ENCODE measurements at regions not wholly inside any gene's neighbourhood (a gene's known extent, or its start where the extent isn't known, plus 50 kb on each side); places are given as distances from the start of the nearest gene placed in this dataset.

DNA sequence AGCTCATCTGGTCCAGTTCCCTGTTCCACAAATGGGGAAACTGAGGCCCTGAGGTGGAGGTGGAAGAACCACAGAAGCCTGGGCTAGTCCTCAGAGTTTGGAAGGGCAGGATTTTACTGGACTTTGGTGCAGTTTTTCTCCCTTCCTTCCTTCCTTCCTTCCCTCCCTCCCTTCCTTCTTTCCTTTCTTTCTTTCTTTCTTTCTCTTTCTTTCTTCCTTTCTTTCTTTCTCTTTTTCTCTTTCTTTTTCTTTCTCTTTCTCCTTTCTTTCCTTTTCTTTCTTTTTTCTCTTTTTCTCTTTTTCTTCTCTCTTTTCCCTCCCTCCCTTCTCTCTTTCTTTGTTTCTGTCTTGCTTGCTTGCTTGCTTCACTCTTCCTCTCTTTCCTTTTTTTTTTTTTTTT, 95.7 kb upstream of the TBX3 start:
- Histone ChIP-seq H3K4me2 (no peak overlapping the region), H3K4me3 (no peak overlapping the region), H3K27ac (no peak overlapping the region), H3K4me1 (peaks cover 4% of the 10 kb centered on the region; the same call in 2 of the 3 replicates), H3K9me3 (no peaks in the 10 kb centered on the region)
- POLR2A ChIA-PET, result no interaction called here
- no peak for FAIRE-seq
- DNase-seq (ENCODE audit: low read depth in 1 of 2, low spot score in 1 of 2), result no peak
- CTCF ChIA-PET, result interaction anchor here (0.6 to 1.1 kb wide), 3 partner anchors 54 to 973 kb away, joined by 3 read pairs; no protein-coding TSS in a partner anchor
- no peak for ATAC-seq
- no peak for TF ChIP-seq EHMT2 (IDR thresholded peaks at IDR 0.05; ENCODE audit: low read depth)
- TF ChIP-seq NPAS2 (CRISPR knock-in tag; IDR thresholded peaks at IDR 0.05; ENCODE audit: borderline replicate concordance), result no peak

DNA sequence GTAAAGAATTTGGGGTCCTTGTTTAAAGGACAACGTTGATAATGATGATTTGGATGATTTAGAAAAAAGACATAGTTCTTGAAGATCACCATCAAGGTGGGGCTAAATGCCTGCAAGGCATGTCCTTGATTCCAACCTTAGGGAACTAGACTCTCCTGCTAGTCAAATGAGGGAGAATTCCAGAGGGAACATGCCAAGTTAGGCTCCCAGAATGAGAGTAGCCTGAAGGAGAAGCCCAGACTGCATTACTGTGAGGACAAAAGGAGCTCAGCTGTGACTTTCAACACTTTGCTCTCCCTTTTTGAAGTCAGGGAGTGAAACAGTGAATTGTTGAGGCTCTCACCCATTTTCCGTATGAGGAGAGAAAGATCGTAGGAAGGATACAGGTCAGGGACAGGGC, 95.2 kb upstream of the TBX3 start:
- H3K4me2 ChIP-seq, result no peak overlapping the region
- ATAC-seq (peak in 1 of 2 experiments; percentile 41; a peak in 2 of 6 replicates), FAIRE-seq (no peak), DNase-seq (ENCODE audit: low read depth in 1 of 2, low spot score in 1 of 2) (no peak)
- ChIA-PET POLR2A (no interaction called here), CTCF (interaction anchor here (1.1 to 1.4 kb wide), 2 partner anchors 10 to 974 kb away, joined by 3 to 4 read pairs; no protein-coding TSS in a partner anchor)
- H3K4me3 ChIP-seq, result no peak overlapping the region
- WGBS (ENCODE audit: missing lambda C conversion rate), result 63% methylated on average over 3 of the region's 3 CpGs
- no peak overlapping the region for H3K27ac ChIP-seq
- no peaks in the 10 kb centered on the region for H3K9me3 ChIP-seq
- H3K4me1 ChIP-seq, result peaks cover 9% of the 10 kb centered on the region; the same call in 2 of the 3 replicates
- no peak for TF ChIP-seq FOSB (CRISPR knock-in tag; IDR thresholded peaks at IDR 0.05)
- TF ChIP-seq TP53 (CRISPR knock-in tag; IDR thresholded peaks at IDR 0.05), result no peak
- TF ChIP-seq, protein P1, sequence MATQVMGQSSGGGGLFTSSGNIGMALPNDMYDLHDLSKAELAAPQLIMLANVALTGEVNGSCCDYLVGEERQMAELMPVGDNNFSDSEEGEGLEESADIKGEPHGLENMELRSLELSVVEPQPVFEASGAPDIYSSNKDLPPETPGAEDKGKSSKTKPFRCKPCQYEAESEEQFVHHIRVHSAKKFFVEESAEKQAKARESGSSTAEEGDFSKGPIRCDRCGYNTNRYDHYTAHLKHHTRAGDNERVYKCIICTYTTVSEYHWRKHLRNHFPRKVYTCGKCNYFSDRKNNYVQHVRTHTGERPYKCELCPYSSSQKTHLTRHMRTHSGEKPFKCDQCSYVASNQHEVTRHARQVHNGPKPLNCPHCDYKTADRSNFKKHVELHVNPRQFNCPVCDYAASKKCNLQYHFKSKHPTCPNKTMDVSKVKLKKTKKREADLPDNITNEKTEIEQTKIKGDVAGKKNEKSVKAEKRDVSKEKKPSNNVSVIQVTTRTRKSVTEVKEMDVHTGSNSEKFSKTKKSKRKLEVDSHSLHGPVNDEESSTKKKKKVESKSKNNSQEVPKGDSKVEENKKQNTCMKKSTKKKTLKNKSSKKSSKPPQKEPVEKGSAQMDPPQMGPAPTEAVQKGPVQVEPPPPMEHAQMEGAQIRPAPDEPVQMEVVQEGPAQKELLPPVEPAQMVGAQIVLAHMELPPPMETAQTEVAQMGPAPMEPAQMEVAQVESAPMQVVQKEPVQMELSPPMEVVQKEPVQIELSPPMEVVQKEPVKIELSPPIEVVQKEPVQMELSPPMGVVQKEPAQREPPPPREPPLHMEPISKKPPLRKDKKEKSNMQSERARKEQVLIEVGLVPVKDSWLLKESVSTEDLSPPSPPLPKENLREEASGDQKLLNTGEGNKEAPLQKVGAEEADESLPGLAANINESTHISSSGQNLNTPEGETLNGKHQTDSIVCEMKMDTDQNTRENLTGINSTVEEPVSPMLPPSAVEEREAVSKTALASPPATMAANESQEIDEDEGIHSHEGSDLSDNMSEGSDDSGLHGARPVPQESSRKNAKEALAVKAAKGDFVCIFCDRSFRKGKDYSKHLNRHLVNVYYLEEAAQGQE (IDR thresholded peaks at IDR 0.05), result no peak
- TF ChIP-seq, protein P2, sequence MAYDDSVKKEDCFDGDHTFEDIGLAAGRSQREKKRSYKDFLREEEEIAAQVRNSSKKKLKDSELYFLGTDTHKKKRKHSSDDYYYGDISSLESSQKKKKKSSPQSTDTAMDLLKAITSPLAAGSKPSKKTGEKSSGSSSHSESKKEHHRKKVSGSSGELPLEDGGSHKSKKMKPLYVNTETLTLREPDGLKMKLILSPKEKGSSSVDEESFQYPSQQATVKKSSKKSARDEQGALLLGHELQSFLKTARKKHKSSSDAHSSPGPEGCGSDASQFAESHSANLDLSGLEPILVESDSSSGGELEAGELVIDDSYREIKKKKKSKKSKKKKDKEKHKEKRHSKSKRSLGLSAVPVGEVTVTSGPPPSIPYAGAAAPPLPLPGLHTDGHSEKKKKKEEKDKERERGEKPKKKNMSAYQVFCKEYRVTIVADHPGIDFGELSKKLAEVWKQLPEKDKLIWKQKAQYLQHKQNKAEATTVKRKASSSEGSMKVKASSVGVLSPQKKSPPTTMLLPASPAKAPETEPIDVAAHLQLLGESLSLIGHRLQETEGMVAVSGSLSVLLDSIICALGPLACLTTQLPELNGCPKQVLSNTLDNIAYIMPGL (CRISPR knock-in tag; IDR thresholded peaks at IDR 0.05; ENCODE audit: borderline replicate concordance), result no peak
- TF ChIP-seq, protein P3, sequence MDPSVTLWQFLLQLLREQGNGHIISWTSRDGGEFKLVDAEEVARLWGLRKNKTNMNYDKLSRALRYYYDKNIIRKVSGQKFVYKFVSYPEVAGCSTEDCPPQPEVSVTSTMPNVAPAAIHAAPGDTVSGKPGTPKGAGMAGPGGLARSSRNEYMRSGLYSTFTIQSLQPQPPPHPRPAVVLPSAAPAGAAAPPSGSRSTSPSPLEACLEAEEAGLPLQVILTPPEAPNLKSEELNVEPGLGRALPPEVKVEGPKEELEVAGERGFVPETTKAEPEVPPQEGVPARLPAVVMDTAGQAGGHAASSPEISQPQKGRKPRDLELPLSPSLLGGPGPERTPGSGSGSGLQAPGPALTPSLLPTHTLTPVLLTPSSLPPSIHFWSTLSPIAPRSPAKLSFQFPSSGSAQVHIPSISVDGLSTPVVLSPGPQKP (IDR thresholded peaks at IDR 0.05; ENCODE audit: low read depth, low read length), result no peak
- no peak for TF ChIP-seq KDM5A (IDR thresholded peaks at IDR 0.05)
- TF ChIP-seq HOXB5 (CRISPR knock-in tag; IDR thresholded peaks at IDR 0.05), result no peak

GRCh38 chr12:114776731-114777442, 92.9 kb upstream of the TBX3 start:
- Histone ChIP-seq H3K4me3 (no peak overlapping the region), H3K9me3 (no peaks in the 10 kb centered on the region), H3K4me2 (no peak overlapping the region), H3K4me1 (peaks cover 10% of the 10 kb centered on the region; the same call in 2 of the 3 replicates), H3K27ac (no peak overlapping the region)
- WGBS (ENCODE audit: missing lambda C conversion rate), result 39% methylated on average over 15 of the region's 15 CpGs
- ATAC-seq, result no peak
- no peak for DNase-seq (ENCODE audit: low read depth in 1 of 2, low spot score in 1 of 2)
- ChIA-PET POLR2A (no interaction called here), CTCF (interaction anchor here (0.9 kb wide), 1 partner anchor 757 kb away, joined by 3 read pairs; no protein-coding TSS in a partner anchor)
- FAIRE-seq, result no peak
- TF ChIP-seq HOXA7 (CRISPR knock-in tag; IDR thresholded peaks at IDR 0.05) (no peak), ATOH8 (CRISPR knock-in tag; IDR thresholded peaks at IDR 0.05; ENCODE audit: low read depth) (no peak), CHD4 (IDR thresholded peaks at IDR 0.05; ENCODE audit: borderline replicate concordance) (no peak), TP53 (CRISPR knock-in tag; IDR thresholded peaks at IDR 0.05) (no peak), CBX2 (IDR thresholded peaks at IDR 0.05; ENCODE audit: borderline replicate concordance, low read depth) (no peak), MAZ (IDR thresholded peaks at IDR 0.05; ENCODE audit: borderline replicate concordance, low read depth, low read length) (no peak), FOXS1 (CRISPR knock-in tag; IDR thresholded peaks at IDR 0.05) (no peak), ZSCAN20 (CRISPR knock-in tag; IDR thresholded peaks at IDR 0.05) (no peak), TFCP2L1 (CRISPR knock-in tag; IDR thresholded peaks at IDR 0.05) (no peak)
- TF ChIP-seq, protein P2 (CRISPR knock-in tag; IDR thresholded peaks at IDR 0.05; ENCODE audit: borderline replicate concordance), result no peak
- TF ChIP-seq, protein P1 (IDR thresholded peaks at IDR 0.05), result no peak

Data from A549 (cell line).